Activated B cell treated with CpG ODN at 0.5 μM for 24 hours (primary cell): ENCODE measurements at regions not wholly inside any gene's neighbourhood (a gene's known extent, or its start where the extent isn't known, plus 50 kb on each side); places are given as distances from the start of the nearest gene placed in this dataset.

Experiments
- ATAC-seq: fragments of 200-7000 bp; cut with Tn5 transposase; one replicate; pipeline ENCODE4 v1.10.0; 2021; ENCODE audit warnings: low read depth, mild to moderate bottlenecking, moderate library complexity
- CTCF ChIA-PET: fragments of 350-600 bp; sonication (Branson Sonifier 250); formaldehyde crosslinking; loops from one replicate; lab custom pipeline; 2021; ENCODE audit warnings: antibody characterized with exemption; lab: Charles Lee
- POLR2A ChIA-PET: fragments of 350-600 bp; sonication (Branson Sonifier 250); formaldehyde crosslinking; loops from one replicate; lab custom pipeline; 2021; ENCODE audit warnings: antibody characterized with exemption; lab: Charles Lee
- DNase-seq: peaks from one replicate; pipeline ENCODE4 v3.0.0; 2022
- H3K27ac Mint-ChIP-seq: one replicate; pipeline ENCODE4 v1.8.0; 2020; ENCODE audit warnings: mixed read lengths
- H3K27me3 Mint-ChIP-seq: one replicate; pipeline ENCODE4 v1.8.0; 2021; ENCODE audit warnings: mixed read lengths
- H3K36me3 Mint-ChIP-seq: one replicate; pipeline ENCODE4 v1.8.0; 2021; ENCODE audit warnings: low read depth, mixed read lengths
- H3K4me1 Mint-ChIP-seq: one replicate; pipeline ENCODE4 v1.8.0; 2021; ENCODE audit warnings: mixed read lengths
- H3K4me3 Mint-ChIP-seq: one replicate; pipeline ENCODE4 v1.8.0; 2020; ENCODE audit warnings: mild to moderate bottlenecking, mixed read lengths
- H3K9me3 Mint-ChIP-seq: one replicate; pipeline ENCODE4 v1.8.0; 2020; ENCODE audit warnings: mixed read lengths
- intact Hi-C: fragments of 100-400 bp; cut with micrococcal nuclease; formaldehyde crosslinking; loops from one replicate; pipeline ENCODE4 v1.15.1; 2024
- TF ChIP-seq, protein P1 (sequence below): fragments of 200-600 bp; IDR thresholded peaks from one replicate; pipeline ENCODE4 v1.8.0; 2022; ENCODE audit warnings: antibody characterized with exemption, mild to moderate bottlenecking

GRCh38 chr10:62511656-62512055 is 137.5 kb downstream of the ZNF365 start:
- H3K27me3 Mint-ChIP-seq = peaks cover 2% of the 10 kb centered on the region
- no peak overlapping the region for H3K27ac Mint-ChIP-seq
- H3K36me3 Mint-ChIP-seq = no peaks in the 10 kb centered on the region
- H3K4me1 Mint-ChIP-seq = peaks cover 2% of the 10 kb centered on the region
- DNase-seq = no peak
- POLR2A ChIA-PET = no interaction called here
- TF ChIP-seq, protein P1, sequence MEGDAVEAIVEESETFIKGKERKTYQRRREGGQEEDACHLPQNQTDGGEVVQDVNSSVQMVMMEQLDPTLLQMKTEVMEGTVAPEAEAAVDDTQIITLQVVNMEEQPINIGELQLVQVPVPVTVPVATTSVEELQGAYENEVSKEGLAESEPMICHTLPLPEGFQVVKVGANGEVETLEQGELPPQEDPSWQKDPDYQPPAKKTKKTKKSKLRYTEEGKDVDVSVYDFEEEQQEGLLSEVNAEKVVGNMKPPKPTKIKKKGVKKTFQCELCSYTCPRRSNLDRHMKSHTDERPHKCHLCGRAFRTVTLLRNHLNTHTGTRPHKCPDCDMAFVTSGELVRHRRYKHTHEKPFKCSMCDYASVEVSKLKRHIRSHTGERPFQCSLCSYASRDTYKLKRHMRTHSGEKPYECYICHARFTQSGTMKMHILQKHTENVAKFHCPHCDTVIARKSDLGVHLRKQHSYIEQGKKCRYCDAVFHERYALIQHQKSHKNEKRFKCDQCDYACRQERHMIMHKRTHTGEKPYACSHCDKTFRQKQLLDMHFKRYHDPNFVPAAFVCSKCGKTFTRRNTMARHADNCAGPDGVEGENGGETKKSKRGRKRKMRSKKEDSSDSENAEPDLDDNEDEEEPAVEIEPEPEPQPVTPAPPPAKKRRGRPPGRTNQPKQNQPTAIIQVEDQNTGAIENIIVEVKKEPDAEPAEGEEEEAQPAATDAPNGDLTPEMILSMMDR = no peak
- no peak for ATAC-seq
- no peaks in the 10 kb centered on the region for H3K9me3 Mint-ChIP-seq
- H3K4me3 Mint-ChIP-seq = no peak overlapping the region
- intact Hi-C loops = no loop called here
- CTCF ChIA-PET = no interaction called here

DNA sequence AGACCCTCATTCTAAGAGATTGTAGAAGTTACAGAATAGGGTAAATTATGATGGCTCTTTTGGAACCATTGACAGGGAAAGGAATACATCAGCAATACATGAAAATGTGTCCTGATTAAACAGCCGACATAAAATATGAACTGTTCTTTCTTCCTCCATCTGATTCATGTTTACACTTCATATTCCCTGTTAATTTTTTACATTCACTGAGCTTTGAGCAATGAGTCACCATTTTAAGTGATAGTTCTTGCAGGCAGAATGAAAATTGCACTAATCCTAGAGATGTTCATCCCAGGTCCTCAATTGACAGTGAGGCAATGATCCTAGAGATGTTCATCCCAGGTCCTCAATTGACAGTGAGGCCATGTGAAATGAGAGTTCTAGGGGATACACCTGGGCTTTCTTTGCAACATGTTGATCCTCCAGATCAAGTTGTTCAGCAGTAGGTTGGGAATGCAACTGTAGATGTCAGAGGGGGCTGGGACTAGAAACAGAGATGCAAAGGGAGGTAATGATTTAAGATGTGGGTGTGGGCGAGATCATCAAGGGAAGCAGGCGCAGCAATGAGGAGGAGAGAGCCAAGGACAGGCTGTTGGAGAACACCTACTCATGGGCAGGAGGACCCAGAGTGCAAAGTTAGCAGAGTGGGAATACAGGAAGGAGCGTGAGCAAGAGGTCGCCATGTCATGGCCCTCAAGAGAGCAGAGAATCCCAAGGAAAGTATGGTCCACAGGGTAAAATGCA is 138.7 kb downstream of the ZNF365 start:
- TF ChIP-seq, protein P1 = no peak
- Mint-ChIP-seq H3K27ac (no peak overlapping the region), H3K36me3 (no peaks in the 10 kb centered on the region), H3K4me3 (no peak overlapping the region), H3K4me1 (peaks cover 2% of the 10 kb centered on the region), H3K9me3 (no peaks in the 10 kb centered on the region), H3K27me3 (peaks cover 2% of the 10 kb centered on the region)
- intact Hi-C loops = no loop called here
- ATAC-seq (no peak), DNase-seq (no peak)
- POLR2A ChIA-PET = no interaction called here
- CTCF ChIA-PET = no interaction called here

DNA sequence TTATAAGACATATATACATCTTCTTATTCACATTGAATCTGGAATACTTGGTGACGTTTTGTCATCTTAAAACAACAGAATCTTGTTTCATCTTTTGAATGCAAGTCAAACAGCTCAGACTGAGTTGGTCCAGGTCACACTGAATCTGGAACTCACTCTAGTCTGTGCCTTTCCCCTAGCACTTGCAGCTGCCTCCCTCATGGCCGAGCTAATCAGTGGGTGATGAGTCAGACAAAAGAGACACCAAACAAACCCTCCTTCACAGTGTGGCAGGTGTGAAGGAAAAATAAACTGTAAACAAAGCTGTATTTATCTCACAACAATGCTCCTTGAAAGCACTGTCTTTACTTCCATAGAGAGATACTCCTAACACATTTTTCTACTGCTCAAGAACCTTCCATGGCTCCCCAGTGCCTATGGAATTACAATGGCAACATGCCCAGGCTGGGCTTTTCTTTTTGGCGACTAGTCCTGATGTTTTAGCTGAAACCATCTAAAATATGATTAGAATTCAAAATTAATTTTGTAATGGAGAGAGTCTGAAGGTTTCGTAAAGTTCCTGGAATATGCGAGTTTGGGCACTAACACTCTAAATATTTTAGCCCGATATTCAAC is 140.0 kb downstream of the ZNF365 start:
- no peaks in the 10 kb centered on the region for H3K36me3 Mint-ChIP-seq
- peaks cover 2% of the 10 kb centered on the region for H3K4me1 Mint-ChIP-seq
- CTCF ChIA-PET = no interaction called here
- TF ChIP-seq, protein P1 = no peak
- DNase-seq (no peak), ATAC-seq (no peak)
- intact Hi-C loops = no loop called here
- POLR2A ChIA-PET = no interaction called here
- peaks cover 2% of the 10 kb centered on the region for H3K27me3 Mint-ChIP-seq
- H3K4me3 Mint-ChIP-seq = no peak overlapping the region
- no peak overlapping the region for H3K27ac Mint-ChIP-seq
- no peaks in the 10 kb centered on the region for H3K9me3 Mint-ChIP-seq

DNA sequence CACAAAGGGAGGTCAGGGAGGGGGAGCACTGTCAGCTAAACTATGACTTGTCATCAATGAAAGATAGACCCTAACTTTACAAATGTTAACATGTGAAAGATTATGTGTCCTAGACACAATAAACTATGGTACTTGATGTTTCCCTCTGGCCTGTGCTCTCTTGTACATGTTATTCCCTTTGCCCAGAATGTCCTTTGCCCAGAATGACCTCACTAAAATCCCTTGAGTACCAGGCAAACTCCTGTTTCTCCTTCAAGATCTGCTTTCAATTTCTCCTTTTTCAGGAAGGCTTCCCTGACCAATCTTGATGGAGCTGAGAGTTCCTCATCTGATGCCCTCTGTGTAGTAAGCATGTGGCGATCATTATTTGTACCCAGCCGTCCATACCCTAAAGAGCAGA is 143.1 kb downstream of the ZNF365 start:
- ATAC-seq (no peak), DNase-seq (no peak)
- Mint-ChIP-seq H3K4me1 (peaks cover 9% of the 10 kb centered on the region), H3K36me3 (no peaks in the 10 kb centered on the region), H3K27ac (no peak overlapping the region), H3K27me3 (peaks cover 2% of the 10 kb centered on the region), H3K4me3 (no peak overlapping the region), H3K9me3 (peaks cover 4% of the 10 kb centered on the region)
- intact Hi-C loops = loop anchor here (1.0 kb wide), 1 partner anchor 10 kb away; no protein-coding TSS in a partner anchor
- TF ChIP-seq, protein P1 = no peak
- POLR2A ChIA-PET = no interaction called here
- CTCF ChIA-PET = no interaction called here
